Panc1 (cell line): ENCODE measurements at regions not wholly inside any gene's neighbourhood (a gene's known extent, or its start where the extent isn't known, plus 50 kb on each side); places are given as distances from the start of the nearest gene placed in this dataset.

Source experiments
- ATAC-seq: fragments of 200-7000 bp; cut with Tn5 transposase; 2 replicates; pipeline ENCODE4 v1.9.1; 2020; ENCODE audit warnings: mild to moderate bottlenecking, moderate library complexity
- BruUV-seq: library from RNA; stranded (reverse); fragments of 400-500 nt; replicated peaks from 2 replicates; lab custom pipeline; 2021; lab: Mats Ljungman, UMichigan
- CTCF ChIA-PET: fragments of 300-600 bp; sonication (Branson Sonifier 250); formaldehyde crosslinking; loops from one replicate; lab custom pipeline; 2022; ENCODE audit warnings: antibody characterized with exemption; lab: Charles Lee
- POLR2A ChIA-PET: fragments of 300-600 bp; sonication (Branson Sonifier 250); formaldehyde crosslinking; loops from one replicate; lab custom pipeline; 2022; ENCODE audit warnings: antibody characterized with exemption; lab: Charles Lee
- DNase-seq: peaks from one replicate; pipeline ENCODE4 v3.0.0-alpha.2; 2010; ENCODE audit warnings: low read depth, low spot score
- H3K27ac ChIP-seq: 2 replicates; pipeline ENCODE4 v1.5.1; 2011; ENCODE audit warnings: mild to moderate bottlenecking, low read length, inconsistent platforms
- H3K27me3 ChIP-seq: fragments of 200-500 bp; sonication (Bioruptor generic); 2 replicates; pipeline ENCODE4 v1.6.0; 2014; ENCODE audit warnings: low read length, inconsistent platforms; ENCODE audit not compliant: control insufficient read depth, insufficient read depth
- H3K36me3 ChIP-seq: fragments of 200-500 bp; sonication (Bioruptor generic); 2 replicates; pipeline ENCODE4 v1.5.1; 2014; ENCODE audit warnings: inconsistent platforms, mild to moderate bottlenecking, low read length, moderate library complexity; ENCODE audit not compliant: control insufficient read depth, insufficient read depth
- H3K4me1 ChIP-seq: 2 replicates; pipeline ENCODE4 v1.5.1; 2011; ENCODE audit warnings: inconsistent platforms, mild to moderate bottlenecking, low read length, moderate library complexity; ENCODE audit not compliant: control insufficient read depth, insufficient read depth
- H3K4me3 ChIP-seq, 2 experiments: 2 replicates each; pipeline ENCODE4 v1.5.1; 2011 to 2012; ENCODE audit warnings: low read depth in 2 of 2, low read length in 2 of 2, mild to moderate bottlenecking in 2 of 2, inconsistent platforms in 1 of 2, moderate library complexity in 1 of 2
- H3K9me3 ChIP-seq: fragments of 200-500 bp; sonication (Bioruptor generic); 2 replicates; pipeline ENCODE4 v1.5.1; 2014; ENCODE audit warnings: low read depth, mild to moderate bottlenecking, inconsistent platforms, low read length, moderate library complexity; ENCODE audit not compliant: control insufficient read depth, insufficient read depth
- POLR2AphosphoS5 ChIP-seq: IDR thresholded peaks from 2 replicates; pipeline ENCODE4 v1.6.1; 2012; ENCODE audit warnings: mild to moderate bottlenecking, low read depth, low read length, moderate library complexity
- SIN3A ChIP-seq: IDR thresholded peaks from 2 replicates; pipeline ENCODE4 v1.6.1; 2012; ENCODE audit warnings: low read depth, mild to moderate bottlenecking, low read length, moderate library complexity, borderline replicate concordance; ENCODE audit not compliant: insufficient read depth
- TCF7L2 ChIP-seq: IDR thresholded peaks from 2 replicates; pipeline ENCODE4 v1.6.1; 2011; ENCODE audit warnings: mild to moderate bottlenecking, low read depth, low read length, inconsistent platforms
- in situ Hi-C: cut with HindIII; loops from 2 replicates; pipeline ENCODE4 v1.10.0; 2016; ENCODE audit warnings: low sequenced_read_pairs, low pct_unique_long_range_greater_than_20kb
- intact Hi-C: fragments of 100-400 bp; cut with micrococcal nuclease; formaldehyde crosslinking; loops from one replicate; pipeline ENCODE4 v1.10.0; 2022; ENCODE audit not compliant: unreplicated experiment
- TF ChIP-seq, protein P1 (sequence below): fragments of 450-650 bp; IDR thresholded peaks from 2 replicates; pipeline ENCODE4 v1.5.1; 2017; ENCODE audit warnings: mild to moderate bottlenecking
- TF ChIP-seq, protein P2 (sequence below), 2 experiments: IDR thresholded peaks; 2 replicates each; pipeline ENCODE4 v1.6.1; 2011 to 2012; ENCODE audit warnings: low read depth in 2 of 2, control low read depth in 1 of 2, low read length in 1 of 2, mild to moderate bottlenecking in 1 of 2, moderate library complexity in 1 of 2; ENCODE audit not compliant: insufficient read depth in 1 of 2

DNA sequence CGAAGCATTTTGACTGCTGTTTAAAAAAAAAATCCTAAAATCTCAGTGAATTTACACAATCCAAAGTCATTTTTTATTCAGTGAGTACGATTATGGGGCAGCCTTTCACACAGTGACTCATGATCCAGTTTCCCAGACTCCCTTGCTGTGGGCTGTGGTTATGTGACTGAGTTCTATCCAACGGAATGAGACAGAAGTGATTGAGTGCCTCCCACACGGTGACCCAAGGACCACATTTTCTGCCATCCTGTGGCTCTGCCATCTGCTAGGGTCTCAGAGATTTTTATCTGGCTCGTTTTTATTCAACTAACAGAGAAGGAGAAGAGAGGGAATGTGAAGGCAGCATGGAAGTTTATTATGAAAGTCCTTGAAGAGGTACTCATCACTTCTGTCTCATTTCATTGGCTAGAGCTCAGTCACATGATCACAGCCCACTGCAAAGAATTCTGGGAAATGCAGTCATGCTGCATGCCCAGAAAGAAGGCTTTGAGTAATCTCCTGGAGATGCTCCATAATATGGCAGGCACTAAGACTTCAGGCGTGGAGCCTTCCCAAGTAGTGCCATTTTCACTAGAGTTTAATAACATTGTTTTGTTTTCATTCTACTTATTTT is 999.4 kb downstream of the UQCRFS1 start:
- Histone ChIP-seq H3K27me3 (peaks cover 2% of the 10 kb centered on the region; the same call in 1 of the 2 replicates), H3K4me1 (no peaks in the 10 kb centered on the region), H3K4me3 (no peak overlapping the region), H3K9me3 (no peaks in the 10 kb centered on the region; the same call in 1 of the 2 replicates), H3K36me3 (no peaks in the 10 kb centered on the region), H3K27ac (no peak overlapping the region)
- ChIA-PET POLR2A (interaction anchor here (0.6 kb wide), 1 partner anchor 179 kb away, joined by 7 read pairs; no protein-coding TSS in a partner anchor), CTCF (no interaction called here)
- in situ Hi-C loops (no loop called here), intact Hi-C loops (loop anchor here (10.0 kb wide), 1 partner anchor 239 kb away; no protein-coding TSS in a partner anchor)
- no peak for DNase-seq
- no TSS peak for BruUV-seq
- no peak for ATAC-seq
- TF ChIP-seq SIN3A (no peak), POLR2AphosphoS5 (no peak), TCF7L2 (no peak)
- TF ChIP-seq, protein P1, sequence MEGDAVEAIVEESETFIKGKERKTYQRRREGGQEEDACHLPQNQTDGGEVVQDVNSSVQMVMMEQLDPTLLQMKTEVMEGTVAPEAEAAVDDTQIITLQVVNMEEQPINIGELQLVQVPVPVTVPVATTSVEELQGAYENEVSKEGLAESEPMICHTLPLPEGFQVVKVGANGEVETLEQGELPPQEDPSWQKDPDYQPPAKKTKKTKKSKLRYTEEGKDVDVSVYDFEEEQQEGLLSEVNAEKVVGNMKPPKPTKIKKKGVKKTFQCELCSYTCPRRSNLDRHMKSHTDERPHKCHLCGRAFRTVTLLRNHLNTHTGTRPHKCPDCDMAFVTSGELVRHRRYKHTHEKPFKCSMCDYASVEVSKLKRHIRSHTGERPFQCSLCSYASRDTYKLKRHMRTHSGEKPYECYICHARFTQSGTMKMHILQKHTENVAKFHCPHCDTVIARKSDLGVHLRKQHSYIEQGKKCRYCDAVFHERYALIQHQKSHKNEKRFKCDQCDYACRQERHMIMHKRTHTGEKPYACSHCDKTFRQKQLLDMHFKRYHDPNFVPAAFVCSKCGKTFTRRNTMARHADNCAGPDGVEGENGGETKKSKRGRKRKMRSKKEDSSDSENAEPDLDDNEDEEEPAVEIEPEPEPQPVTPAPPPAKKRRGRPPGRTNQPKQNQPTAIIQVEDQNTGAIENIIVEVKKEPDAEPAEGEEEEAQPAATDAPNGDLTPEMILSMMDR: no peak
- TF ChIP-seq, protein P2, sequence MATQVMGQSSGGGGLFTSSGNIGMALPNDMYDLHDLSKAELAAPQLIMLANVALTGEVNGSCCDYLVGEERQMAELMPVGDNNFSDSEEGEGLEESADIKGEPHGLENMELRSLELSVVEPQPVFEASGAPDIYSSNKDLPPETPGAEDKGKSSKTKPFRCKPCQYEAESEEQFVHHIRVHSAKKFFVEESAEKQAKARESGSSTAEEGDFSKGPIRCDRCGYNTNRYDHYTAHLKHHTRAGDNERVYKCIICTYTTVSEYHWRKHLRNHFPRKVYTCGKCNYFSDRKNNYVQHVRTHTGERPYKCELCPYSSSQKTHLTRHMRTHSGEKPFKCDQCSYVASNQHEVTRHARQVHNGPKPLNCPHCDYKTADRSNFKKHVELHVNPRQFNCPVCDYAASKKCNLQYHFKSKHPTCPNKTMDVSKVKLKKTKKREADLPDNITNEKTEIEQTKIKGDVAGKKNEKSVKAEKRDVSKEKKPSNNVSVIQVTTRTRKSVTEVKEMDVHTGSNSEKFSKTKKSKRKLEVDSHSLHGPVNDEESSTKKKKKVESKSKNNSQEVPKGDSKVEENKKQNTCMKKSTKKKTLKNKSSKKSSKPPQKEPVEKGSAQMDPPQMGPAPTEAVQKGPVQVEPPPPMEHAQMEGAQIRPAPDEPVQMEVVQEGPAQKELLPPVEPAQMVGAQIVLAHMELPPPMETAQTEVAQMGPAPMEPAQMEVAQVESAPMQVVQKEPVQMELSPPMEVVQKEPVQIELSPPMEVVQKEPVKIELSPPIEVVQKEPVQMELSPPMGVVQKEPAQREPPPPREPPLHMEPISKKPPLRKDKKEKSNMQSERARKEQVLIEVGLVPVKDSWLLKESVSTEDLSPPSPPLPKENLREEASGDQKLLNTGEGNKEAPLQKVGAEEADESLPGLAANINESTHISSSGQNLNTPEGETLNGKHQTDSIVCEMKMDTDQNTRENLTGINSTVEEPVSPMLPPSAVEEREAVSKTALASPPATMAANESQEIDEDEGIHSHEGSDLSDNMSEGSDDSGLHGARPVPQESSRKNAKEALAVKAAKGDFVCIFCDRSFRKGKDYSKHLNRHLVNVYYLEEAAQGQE (IDR thresholded peaks at IDR 0.05; ENCODE audit: insufficient read depth in 1 of 2, low read depth in 2 of 2, low read length in 1 of 2): no peak

DNA sequence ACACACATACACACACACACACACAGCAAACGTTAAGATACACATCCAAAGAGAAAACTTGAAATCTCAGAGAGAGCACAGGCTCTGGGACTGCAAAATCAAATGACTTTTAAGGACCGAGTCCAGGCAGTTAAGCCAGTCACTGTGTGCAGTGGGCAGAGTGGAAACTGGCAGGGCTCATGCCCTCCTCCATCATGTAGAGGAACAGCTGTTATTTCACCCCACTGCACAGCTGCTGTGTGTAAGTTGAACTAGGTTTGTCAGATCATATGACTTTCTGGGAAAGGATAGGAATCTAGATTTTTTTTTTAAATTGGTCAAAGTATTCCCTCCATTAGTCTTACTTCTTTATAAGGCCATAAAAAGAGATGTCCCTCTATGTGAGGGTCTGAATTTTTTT is 1002.1 kb downstream of the UQCRFS1 start:
- ATAC-seq: no peak
- Histone ChIP-seq H3K27me3 (0 out of 2 replicates have a peak, but pooled peaks cover 2% of the 10 kb centered on the region), H3K9me3 (no peaks in the 10 kb centered on the region; the same call in 1 of the 2 replicates), H3K27ac (no peak overlapping the region), H3K4me1 (no peaks in the 10 kb centered on the region), H3K36me3 (no peaks in the 10 kb centered on the region), H3K4me3 (no peak overlapping the region)
- TF ChIP-seq, protein P2 (IDR thresholded peaks at IDR 0.05; ENCODE audit: insufficient read depth in 1 of 2, low read depth in 2 of 2, low read length in 1 of 2): no peak
- TF ChIP-seq SIN3A (no peak), TCF7L2 (no peak), POLR2AphosphoS5 (no peak)
- TF ChIP-seq, protein P1: no peak
- in situ Hi-C loops: no loop called here
- ChIA-PET CTCF (no interaction called here), POLR2A (no interaction called here)
- no TSS peak for BruUV-seq
- no peak for DNase-seq
- intact Hi-C loops: loop anchor here (10.0 kb wide), 1 partner anchor 236 kb away; no protein-coding TSS in a partner anchor
